Neural cell (in vitro differentiated cells): ENCODE measurements at regions not wholly inside any gene's neighbourhood (a gene's known extent, or its start where the extent isn't known, plus 50 kb on each side); places are given as distances from the start of the nearest gene placed in this dataset.

ENCODE experiments used
- H2AFZ ChIP-seq: fragments of 200-600, 300-800 bp; sonication (generic), shearing (Covaris generic); 2 replicates; pipeline ENCODE4 v1.6.0; 2014; ENCODE audit warnings: low read depth, mild to moderate bottlenecking, antibody characterized with exemption, low read length, moderate library complexity
- H3F3A ChIP-seq: fragments of 200-600 bp; shearing (Covaris generic); 2 replicates; pipeline ENCODE4 v1.6.1; 2016; ENCODE audit warnings: mild to moderate bottlenecking, moderate library complexity, mixed read lengths, antibody characterized with exemption, low read length; ENCODE audit not compliant: insufficient read depth, poor library complexity, severe bottlenecking
- H3K27ac ChIP-seq: fragments of 200-600, 300-800 bp; sonication (generic), shearing (Covaris generic); 2 replicates; pipeline ENCODE4 v1.5.1; 2014; ENCODE audit warnings: mild to moderate bottlenecking, low read length, moderate library complexity
- H3K27me3 ChIP-seq: fragments of 300-800, 200-600 bp; sonication (generic), shearing (Covaris generic); 2 replicates; pipeline ENCODE4 v1.6.0; 2014; ENCODE audit warnings: mild to moderate bottlenecking, low read depth, low read length, moderate library complexity; ENCODE audit not compliant: insufficient read depth
- H3K36me3 ChIP-seq: fragments of 300-800, 200-600 bp; sonication (generic), shearing (Covaris generic); 2 replicates; pipeline ENCODE4 v1.5.1; 2014; ENCODE audit warnings: mild to moderate bottlenecking, antibody characterized with exemption, low read length, moderate library complexity; ENCODE audit not compliant: insufficient read depth
- H3K4me2 ChIP-seq: fragments of 300-800, 200-600 bp; sonication (generic), shearing (Covaris generic); 2 replicates; pipeline ENCODE4 v1.6.0; 2014; ENCODE audit warnings: mild to moderate bottlenecking, low read length
- H3K4me3 ChIP-seq: fragments of 300-800, 200-600 bp; sonication (generic), shearing (Covaris generic); 2 replicates; pipeline ENCODE4 v1.5.1; 2014; ENCODE audit warnings: mild to moderate bottlenecking, low read length, moderate library complexity
- H3K79me2 ChIP-seq: fragments of 200-600 bp; shearing (Covaris generic); replicated peaks from 2 replicates; pipeline ENCODE4 v1.6.0; 2014; ENCODE audit warnings: mild to moderate bottlenecking, low read length, moderate library complexity; ENCODE audit not compliant: insufficient read depth
- H3K9ac ChIP-seq: fragments of 300-800, 200-600 bp; sonication (generic), shearing (Covaris generic); 2 replicates; pipeline ENCODE4 v1.6.1; 2016; ENCODE audit warnings: mild to moderate bottlenecking, low read length, mixed read lengths
- H3K9me2 ChIP-seq: fragments of 200-600 bp; shearing (Covaris generic); 2 replicates; pipeline ENCODE4 v1.6.1; 2016; ENCODE audit warnings: mild to moderate bottlenecking, low read length, mixed read lengths; ENCODE audit not compliant: insufficient read depth
- H3K9me3 ChIP-seq: fragments of 200-600, 300-800 bp; sonication (generic), shearing (Covaris generic); 2 replicates; pipeline ENCODE4 v1.6.1; 2016; ENCODE audit warnings: mild to moderate bottlenecking, mixed run types, low read length, moderate library complexity, mixed read lengths
- H4K20me1 ChIP-seq: fragments of 200-600 bp; shearing (Covaris generic); 2 replicates; pipeline ENCODE4 v1.6.1; 2016; ENCODE audit warnings: mild to moderate bottlenecking, mixed run types; ENCODE audit not compliant: insufficient read depth
- EP300 ChIP-seq: fragments of 450-650 bp; conservative IDR thresholded peaks from 2 replicates; pipeline ENCODE4 v1.6.1; 2014; ENCODE audit warnings: antibody characterized with exemption, mild to moderate bottlenecking, moderate library complexity; ENCODE audit not compliant: poor library complexity, severe bottlenecking
- EZH2 ChIP-seq: fragments of 200-600, 300-800 bp; shearing (Covaris generic), sonication (generic); IDR thresholded peaks from 2 replicates; pipeline ENCODE4 v1.6.1; 2014; ENCODE audit warnings: antibody characterized with exemption, low read length, borderline replicate concordance, mild to moderate bottlenecking; ENCODE audit not compliant: insufficient read depth, poor library complexity, severe bottlenecking
- MXI1 ChIP-seq: fragments of 450-650 bp; conservative IDR thresholded peaks from 2 replicates; pipeline ENCODE4 v1.6.1; 2014; ENCODE audit warnings: antibody characterized with exemption, mild to moderate bottlenecking; ENCODE audit not compliant: poor library complexity, severe bottlenecking
- POLR2AphosphoS5 ChIP-seq: IDR thresholded peaks from 2 replicates; pipeline ENCODE4 v1.6.1; 2012
- RAD21 ChIP-seq: fragments of 450-650 bp; conservative IDR thresholded peaks from 2 replicates; pipeline ENCODE4 v1.6.1; 2014; ENCODE audit warnings: antibody characterized with exemption, mild to moderate bottlenecking, moderate library complexity
- SMC3 ChIP-seq: fragments of 450-650 bp; conservative IDR thresholded peaks from 2 replicates; pipeline ENCODE4 v1.6.1; 2014; ENCODE audit warnings: antibody characterized with exemption, mild to moderate bottlenecking, moderate library complexity; ENCODE audit not compliant: poor library complexity
- TAF1 ChIP-seq: IDR thresholded peaks from 2 replicates; pipeline ENCODE4 v1.6.1; 2012; ENCODE audit warnings: low read depth
- TF ChIP-seq, protein P1 (sequence below): fragments of 450-650 bp; IDR thresholded peaks from 2 replicates; pipeline ENCODE4 v1.5.1; 2014; ENCODE audit warnings: antibody characterized with exemption, mild to moderate bottlenecking, moderate library complexity; ENCODE audit not compliant: poor library complexity, severe bottlenecking
- TF ChIP-seq, protein P2 (sequence below): IDR thresholded peaks from 2 replicates; pipeline ENCODE4 v1.6.1; 2012; ENCODE audit warnings: borderline replicate concordance

DNA sequence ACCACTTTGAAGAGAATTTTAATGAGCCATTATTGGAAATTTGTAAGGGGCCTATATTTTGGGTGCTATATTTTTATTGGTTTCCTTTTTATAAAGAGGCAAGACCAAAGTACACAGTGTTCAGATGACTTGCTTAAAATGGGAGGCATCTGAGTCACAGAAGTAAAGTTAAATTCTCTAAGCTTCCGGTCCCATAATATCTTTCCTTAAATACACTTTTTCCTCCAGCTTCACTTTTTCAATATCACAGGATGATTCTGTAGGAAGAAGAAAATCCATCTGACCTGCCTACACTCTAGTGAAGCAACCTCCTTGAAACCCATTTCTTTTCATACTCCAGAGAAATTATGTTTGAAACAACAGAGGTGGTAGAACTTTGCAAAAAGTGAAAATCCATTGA is 274.0 kb downstream of the PIK3R1 start:
- H3K36me3 ChIP-seq: no peaks in the 10 kb centered on the region
- H3K27me3 ChIP-seq: no peaks in the 10 kb centered on the region
- H3K4me2 ChIP-seq: no peak overlapping the region
- TF ChIP-seq POLR2AphosphoS5 (no peak), SMC3 (no peak), EZH2 (no peak), EP300 (no peak), TAF1 (no peak), MXI1 (no peak), RAD21 (no peak)
- TF ChIP-seq, protein P1, sequence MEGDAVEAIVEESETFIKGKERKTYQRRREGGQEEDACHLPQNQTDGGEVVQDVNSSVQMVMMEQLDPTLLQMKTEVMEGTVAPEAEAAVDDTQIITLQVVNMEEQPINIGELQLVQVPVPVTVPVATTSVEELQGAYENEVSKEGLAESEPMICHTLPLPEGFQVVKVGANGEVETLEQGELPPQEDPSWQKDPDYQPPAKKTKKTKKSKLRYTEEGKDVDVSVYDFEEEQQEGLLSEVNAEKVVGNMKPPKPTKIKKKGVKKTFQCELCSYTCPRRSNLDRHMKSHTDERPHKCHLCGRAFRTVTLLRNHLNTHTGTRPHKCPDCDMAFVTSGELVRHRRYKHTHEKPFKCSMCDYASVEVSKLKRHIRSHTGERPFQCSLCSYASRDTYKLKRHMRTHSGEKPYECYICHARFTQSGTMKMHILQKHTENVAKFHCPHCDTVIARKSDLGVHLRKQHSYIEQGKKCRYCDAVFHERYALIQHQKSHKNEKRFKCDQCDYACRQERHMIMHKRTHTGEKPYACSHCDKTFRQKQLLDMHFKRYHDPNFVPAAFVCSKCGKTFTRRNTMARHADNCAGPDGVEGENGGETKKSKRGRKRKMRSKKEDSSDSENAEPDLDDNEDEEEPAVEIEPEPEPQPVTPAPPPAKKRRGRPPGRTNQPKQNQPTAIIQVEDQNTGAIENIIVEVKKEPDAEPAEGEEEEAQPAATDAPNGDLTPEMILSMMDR: no peak
- TF ChIP-seq, protein P2, sequence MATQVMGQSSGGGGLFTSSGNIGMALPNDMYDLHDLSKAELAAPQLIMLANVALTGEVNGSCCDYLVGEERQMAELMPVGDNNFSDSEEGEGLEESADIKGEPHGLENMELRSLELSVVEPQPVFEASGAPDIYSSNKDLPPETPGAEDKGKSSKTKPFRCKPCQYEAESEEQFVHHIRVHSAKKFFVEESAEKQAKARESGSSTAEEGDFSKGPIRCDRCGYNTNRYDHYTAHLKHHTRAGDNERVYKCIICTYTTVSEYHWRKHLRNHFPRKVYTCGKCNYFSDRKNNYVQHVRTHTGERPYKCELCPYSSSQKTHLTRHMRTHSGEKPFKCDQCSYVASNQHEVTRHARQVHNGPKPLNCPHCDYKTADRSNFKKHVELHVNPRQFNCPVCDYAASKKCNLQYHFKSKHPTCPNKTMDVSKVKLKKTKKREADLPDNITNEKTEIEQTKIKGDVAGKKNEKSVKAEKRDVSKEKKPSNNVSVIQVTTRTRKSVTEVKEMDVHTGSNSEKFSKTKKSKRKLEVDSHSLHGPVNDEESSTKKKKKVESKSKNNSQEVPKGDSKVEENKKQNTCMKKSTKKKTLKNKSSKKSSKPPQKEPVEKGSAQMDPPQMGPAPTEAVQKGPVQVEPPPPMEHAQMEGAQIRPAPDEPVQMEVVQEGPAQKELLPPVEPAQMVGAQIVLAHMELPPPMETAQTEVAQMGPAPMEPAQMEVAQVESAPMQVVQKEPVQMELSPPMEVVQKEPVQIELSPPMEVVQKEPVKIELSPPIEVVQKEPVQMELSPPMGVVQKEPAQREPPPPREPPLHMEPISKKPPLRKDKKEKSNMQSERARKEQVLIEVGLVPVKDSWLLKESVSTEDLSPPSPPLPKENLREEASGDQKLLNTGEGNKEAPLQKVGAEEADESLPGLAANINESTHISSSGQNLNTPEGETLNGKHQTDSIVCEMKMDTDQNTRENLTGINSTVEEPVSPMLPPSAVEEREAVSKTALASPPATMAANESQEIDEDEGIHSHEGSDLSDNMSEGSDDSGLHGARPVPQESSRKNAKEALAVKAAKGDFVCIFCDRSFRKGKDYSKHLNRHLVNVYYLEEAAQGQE: no peak
- no peaks in the 10 kb centered on the region for H3F3A ChIP-seq
- H3K27ac ChIP-seq: no peak overlapping the region
- H2AFZ ChIP-seq: no peak overlapping the region
- no peaks in the 10 kb centered on the region for H3K9me2 ChIP-seq
- H3K79me2 ChIP-seq: no peaks in the 10 kb centered on the region
- H3K9me3 ChIP-seq: peaks cover 5% of the 10 kb centered on the region
- no peak overlapping the region for H3K9ac ChIP-seq
- no peak overlapping the region for H3K4me3 ChIP-seq
- H4K20me1 ChIP-seq: no peaks in the 10 kb centered on the region

DNA sequence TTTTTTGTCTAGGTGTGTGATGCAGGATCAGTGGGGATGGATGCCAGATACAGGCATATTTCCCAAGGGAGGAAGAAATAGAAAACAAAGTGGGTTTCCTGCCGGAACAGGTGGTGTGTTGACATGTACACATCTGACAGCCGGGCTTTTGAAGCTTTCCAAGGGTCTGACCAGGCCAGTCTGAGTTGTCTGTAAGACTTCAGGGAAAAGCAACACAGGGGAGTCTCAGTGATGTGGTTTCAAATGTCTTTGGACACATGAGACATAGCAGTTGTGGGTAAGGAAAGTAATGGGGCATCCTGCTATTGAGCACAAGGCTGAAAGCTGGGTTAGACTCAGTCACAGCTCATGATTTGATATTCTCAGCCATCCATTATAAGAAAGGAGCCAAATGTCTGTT is 274.9 kb downstream of the PIK3R1 start:
- Histone ChIP-seq H3K9me2 (no peaks in the 10 kb centered on the region), H3K4me3 (no peak overlapping the region), H3K27ac (no peak overlapping the region), H3K9me3 (peaks cover 5% of the 10 kb centered on the region), H3K27me3 (no peaks in the 10 kb centered on the region), H4K20me1 (no peaks in the 10 kb centered on the region), H3K36me3 (no peaks in the 10 kb centered on the region), H3K9ac (no peak overlapping the region), H3F3A (no peaks in the 10 kb centered on the region), H3K4me2 (no peak overlapping the region), H2AFZ (no peak overlapping the region), H3K79me2 (no peaks in the 10 kb centered on the region)
- TF ChIP-seq, protein P2: no peak
- TF ChIP-seq EZH2: no peak
